Anterior cingulate cortex (tissue), 58 donors: ENCODE measurements at regions not wholly inside any gene's neighbourhood (a gene's known extent, or its start where the extent isn't known, plus 50 kb on each side); places are given as distances from the start of the nearest gene placed in this dataset.

Experiments used
- DNase-seq, 58 donors: peaks; one replicate each; lab custom pipeline; 2025; lab: John Stamatoyannopoulos, UW

DNA sequence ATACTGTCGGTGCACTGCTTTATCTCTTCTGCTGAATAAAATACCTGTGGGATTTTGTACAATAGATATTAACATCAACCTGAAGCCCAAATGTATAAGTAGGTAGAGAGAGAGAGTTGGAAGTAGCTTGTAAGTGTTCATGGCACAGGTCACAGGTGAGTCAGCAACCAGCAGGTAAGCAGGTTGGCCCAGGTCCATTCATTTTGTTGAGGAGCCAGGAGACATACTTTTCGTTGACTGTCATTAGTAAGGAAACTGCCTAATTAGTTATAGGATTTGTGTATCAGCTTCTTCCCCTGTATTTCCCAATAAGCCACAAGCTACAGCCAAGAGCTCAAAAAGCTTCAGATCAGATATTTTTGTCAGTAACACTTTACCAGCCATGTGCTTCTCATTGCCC is 650.8 kb downstream of the IRX1 start:
- no peak for DNase-seq

DNA sequence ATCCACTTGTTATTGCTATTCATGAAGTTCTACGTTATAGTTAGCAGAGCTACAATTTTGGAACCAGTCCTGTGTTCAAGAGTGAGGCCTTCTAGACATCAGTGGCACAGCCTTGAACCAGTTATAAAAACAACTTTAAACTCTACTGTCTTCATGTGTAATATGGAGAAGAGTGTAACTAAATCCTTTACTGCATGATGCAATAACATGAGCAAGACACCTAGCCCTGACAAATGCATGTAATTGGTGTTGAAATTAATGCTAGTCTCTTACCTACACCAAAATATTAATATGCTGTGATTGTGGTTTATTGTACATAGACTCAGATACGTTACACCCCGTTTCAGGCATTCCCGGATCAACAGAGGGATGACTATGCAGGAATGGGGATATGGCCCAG is 654.6 kb downstream of the IRX1 start:
- DNase-seq = no peak

DNA sequence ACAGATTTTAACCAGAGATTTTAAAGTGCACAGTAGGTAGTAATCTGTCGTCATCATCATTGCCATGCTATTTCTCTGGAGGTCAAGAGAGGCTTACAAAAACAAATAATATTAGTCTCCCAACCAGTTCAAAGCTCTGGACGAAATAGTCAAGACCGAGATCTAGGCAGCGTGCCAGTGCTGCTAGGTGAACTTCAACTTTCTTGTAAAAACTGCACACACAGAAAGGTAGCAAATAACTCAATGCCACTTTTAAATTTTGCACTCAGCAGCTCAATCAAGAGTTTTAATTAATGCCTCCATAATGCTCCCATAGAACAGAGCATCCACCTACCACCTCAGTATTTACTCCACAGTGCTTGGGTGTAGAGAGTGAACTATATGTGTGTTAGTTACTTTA is 656.8 kb downstream of the IRX1 start:
- DNase-seq = no peak

DNA sequence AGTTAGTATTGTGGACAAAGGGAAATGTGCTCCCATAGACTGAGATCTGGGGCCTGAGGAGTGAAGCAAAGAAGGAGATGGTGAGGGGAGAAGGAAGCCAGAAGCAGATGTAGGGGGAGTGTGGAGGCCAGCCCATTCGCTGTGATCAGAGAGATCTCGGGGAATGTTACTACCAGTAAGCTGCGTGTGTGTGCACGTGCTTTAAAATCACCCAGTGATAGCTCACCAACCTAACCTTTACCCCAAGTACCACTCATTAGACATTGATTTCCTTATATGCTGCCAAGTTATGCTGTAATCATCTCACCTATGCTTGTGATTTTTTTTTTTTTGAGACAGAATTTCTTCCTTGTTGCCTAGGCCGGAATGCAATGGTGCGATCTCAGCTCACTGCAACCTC is 659.1 kb downstream of the IRX1 start:
- no peak for DNase-seq

DNA sequence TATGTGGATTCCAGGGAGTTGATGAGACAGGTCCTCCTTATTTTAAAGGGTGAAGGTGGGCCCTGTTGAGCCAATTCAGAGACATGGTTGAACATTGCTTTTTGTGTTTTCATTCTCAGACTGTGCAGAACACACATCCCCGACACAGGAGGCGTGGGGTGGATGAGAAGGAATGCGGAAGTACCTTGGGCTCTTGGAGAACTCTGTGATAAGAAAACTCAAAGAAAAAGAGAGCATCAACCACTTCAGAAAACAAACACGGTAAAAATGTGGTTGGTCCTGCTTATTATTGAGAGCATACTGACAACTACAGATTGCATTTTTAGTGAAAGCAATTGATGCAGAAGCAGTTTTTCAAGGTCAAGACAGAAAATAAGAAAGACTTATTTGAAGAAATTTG is 659.8 kb downstream of the IRX1 start:
- DNase-seq = no peak

DNA sequence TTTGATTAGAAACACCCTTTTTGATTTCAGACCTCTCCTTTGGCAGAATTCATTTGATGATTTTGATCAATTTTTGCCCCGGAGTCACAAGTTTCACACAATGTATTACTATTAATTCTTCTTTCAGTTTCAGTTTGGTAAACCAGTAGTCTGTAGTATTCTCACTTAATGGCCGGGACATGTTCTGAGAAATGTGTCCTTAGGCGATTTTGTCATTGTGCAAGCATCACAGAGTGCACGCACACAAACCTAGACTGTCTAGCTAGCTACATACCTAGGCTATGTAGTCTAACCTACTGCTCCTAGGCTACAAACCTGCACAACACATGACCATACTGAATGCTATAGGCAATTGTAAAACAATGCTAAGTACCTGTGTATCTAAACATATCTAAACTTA is 662.5 kb downstream of the IRX1 start:
- no peak for DNase-seq

DNA sequence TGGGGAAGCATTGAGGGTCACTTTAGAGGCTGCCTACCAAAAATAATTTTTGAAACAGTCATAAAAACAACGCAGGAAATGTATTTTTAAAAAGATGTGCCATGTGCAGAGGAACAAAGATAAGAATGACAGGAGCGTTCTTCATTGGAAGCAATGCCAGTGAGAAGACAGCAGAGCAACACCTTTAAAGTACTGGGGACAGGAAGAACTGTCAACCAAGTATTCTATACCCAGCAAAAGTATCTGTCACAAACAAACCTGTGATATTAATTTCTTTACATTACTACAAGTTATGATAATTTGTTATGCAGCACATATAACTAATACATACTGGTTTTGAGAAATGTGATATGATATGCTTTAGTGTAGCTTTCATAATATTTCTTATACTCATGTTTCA is 675.6 kb downstream of the IRX1 start:
- DNase-seq = no peak

DNA sequence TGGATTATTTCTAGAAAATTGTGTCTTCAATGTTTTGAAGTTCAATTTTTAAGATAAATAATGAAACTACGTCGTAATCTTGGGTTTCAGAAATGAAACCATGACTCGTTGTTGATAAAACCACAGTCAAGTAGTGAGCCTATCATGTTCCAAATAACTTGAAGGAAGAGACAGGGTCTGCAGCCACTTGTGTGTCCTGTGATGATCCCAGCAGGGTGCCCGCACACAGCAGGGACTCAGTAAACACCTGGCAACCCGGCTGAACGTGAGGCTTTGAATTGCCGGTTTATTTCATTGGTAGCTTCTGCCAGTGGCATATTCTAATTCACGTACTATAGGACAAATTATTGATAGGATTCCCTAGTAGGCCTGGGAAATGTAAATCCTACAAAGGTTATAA is 679.6 kb downstream of the IRX1 start:
- no peak for DNase-seq

DNA sequence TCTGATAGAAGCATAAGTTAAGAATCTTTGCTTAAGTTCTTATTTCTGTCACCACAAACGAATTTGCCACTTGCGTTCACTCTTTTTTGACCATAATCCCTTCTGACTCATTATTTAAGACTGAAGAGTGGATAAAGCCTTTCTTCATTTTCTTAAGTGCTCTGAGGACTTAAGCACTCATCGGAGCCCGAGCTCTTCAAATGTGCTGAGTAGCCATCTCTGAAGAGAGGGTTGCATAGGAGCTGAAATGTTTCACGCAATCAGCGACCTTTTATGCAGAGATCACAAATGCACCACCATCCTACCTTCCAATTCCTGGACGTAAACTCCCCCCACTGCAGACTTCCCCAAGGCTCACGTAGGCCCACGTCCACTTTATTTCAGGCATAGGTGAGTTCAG is 699.2 kb downstream of the IRX1 start:
- DNase-seq = no peak

DNA sequence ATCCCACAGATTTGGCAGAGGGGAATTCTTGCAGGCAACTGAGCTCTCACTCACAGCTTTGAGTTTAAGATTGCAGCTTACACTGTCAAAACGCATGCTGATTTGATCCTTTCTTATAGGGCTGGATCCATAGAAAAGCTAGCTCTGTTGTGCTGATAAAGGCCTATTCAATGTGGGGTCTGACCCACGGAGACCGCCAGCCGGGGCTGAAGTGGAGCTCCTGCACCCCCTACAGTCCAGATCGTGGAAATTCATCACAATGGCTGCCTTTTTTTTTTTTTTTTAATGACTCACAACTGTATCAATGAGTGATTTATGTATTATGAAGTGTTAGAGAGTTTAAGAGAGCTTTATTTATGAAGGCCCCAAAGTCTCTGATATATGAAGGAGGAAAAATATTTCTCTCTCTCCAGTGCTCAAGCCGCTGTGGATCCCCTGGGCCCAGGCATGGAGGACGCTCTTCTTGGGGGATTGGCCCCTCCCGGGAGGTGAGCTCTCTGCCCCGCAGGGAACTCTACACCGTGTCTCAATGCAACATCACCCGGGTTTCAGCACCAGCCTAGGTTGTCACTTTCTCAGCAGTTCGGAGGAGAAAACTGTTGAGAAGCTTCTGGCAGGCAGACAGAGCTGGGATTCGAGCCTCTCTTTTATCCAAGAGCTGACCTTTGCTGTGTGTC is 700.2 kb downstream of the IRX1 start:
- peak in 30 of 58 donors; percentile 2 to 43 (median 8) for DNase-seq

DNA sequence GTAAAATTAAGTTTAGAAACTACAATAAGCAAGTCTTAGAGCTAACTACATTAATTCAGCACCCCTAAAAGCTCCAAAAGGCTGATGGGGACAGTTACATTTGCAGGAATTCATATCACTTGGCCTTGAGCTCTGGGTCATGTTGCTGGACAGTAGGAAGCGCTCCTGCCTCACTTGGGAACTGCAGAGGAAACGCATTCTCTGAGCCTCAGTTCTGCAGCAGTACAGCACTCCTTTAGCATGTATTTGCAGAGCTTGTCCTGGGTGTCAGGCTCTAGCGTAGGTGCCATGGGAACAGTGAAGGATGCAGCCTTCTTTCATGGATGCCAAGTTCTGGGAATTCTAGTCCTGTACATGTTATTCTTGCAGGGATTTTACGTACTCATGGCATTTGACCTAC is 710.4 kb downstream of the IRX1 start:
- DNase-seq = no peak

DNA sequence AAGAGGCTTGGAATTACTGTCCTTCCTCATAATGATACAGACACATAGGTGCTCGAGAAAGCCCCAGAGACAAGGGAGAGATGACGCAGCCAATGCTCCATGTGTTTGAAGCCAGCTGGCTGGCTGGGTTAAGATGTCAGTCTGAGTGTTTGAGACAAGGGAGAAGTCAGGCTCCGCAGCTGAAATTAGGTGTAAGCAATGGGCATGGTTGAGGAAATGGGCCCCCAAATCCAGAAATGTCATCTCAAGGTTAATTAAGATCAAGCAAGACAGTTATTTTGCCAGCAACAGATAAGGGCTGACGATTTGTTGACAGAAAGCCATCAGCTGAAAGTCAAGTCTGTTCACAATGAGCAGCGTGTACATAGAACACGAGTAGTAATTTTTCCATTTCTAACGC is 713.4 kb downstream of the IRX1 start:
- DNase-seq = no peak

DNA sequence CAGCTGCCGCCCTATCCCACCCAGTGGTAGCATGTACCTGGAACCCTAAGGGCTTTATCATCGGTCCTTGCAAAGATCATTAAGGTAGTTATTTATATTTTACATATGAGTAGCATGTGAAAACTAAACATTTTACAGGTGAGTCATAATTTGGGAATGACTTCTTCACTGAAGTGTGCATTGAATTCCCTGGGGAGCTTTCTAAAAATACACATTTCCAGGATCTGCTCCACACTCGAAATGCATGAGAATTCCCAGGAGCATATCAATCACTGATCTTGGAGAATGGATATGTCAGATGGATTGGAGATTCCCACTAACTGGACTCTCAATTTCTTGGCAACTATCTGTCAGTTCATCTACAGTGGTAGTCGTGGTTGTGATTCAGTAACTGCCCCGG is 717.5 kb downstream of the IRX1 start:
- DNase-seq = no peak

DNA sequence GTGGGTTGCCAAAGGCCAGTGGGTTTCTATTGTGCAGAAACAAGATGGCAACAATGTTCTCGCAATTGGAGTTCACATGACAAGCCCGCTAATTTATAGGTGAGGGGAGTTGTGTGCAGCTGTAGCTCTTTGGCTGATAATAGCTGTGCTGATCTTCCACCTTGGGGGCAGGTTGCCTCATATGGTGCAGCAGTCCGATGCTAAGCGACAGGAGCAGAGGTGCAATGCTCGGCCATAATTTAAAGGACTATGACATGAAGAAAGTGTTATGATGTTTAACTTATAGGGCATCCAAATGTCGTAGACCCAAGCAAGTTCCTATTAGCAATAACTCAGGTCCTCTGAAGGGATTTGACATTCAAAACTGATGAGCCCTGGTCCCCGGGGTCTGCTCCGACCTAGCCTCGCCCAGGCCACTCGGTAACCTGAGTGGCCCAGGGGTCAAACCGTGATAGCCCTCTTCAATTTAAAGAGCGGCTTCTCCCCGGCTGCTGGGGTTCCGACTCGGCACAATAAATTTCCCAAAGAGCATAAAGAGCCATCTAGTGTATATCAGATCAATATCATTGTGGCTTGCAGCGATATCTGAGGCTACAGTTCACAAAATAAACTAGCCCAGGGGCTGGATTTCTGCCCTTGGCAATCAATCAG is 724.0 kb downstream of the IRX1 start:
- DNase-seq = no peak

DNA sequence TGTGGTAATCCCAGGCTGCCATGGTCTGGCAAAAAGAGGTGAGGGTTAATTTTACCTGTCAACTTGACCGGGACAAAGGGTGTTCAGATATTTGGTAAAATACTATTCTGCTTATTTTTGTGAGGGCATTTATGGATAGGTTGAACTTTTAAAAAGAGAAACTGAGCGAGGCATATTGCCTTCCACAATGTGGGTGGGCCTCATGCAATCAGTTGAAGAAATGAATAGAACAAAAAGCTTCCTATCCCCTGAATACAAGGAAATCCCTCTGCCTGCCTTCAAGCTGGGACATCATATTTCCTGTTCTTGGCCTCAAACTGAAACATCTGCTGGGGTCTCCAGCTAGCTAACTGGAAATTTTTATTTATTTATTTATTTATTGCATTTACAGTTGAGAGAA is 734.7 kb downstream of the IRX1 start:
- no peak for DNase-seq

DNA sequence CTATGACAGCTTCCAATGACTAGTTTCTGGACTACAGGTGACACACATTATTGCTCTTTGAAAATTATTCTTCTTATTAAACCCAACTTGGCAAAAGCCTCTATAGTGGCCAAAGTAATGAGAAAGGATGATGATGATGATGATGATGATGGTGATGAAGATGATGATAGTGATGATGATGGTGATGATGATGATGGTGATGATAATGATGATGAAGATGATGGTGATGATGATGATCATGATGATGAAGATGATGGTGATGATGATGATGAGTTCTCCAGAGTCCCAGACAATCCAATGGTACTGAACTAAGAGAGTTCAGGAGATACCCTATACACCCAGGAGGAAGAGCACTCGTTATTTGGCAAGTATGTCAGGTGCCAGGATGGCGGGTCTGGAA is 739.4 kb downstream of the IRX1 start:
- no peak for DNase-seq

DNA sequence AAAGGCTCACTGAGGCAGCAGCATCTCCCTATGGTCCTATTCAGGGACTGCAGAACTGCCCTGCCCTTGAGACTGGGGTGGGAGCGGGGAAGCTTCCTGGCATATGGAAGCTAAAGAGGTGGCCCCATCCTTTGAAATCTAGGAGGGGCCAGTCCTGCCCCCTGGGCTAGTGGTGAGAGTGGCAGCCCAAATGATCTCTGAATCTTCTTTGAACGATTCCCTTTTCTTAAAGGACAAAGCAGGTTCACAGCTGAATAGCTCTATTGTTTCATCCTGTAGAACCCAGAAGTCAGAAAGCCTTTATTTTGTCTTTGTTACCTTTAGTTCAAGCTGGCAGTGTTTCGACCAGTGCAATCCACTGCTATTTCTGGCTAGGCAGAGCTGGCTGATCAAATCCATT is 741.9 kb downstream of the IRX1 start:
- no peak for DNase-seq

DNA sequence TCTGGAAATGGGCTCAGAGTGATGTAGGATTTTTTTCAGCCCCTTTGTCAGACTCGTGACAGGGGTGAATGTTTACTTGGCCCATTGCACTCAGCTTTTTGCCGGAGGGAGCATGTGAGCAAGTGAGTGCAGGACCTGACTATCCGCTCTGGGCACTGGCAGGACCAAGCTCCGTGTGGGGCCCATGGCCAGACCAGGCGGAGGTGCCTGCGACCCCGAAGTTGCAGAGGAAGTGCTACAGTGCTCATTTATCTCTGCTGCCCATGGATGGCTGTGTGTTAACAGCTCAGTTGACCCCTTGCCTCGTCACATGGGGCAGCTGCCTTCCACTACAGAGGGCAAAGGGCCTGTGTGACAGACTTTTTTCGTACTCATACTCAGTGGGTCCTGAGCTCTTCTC is 744.3 kb downstream of the IRX1 start:
- no peak for DNase-seq

DNA sequence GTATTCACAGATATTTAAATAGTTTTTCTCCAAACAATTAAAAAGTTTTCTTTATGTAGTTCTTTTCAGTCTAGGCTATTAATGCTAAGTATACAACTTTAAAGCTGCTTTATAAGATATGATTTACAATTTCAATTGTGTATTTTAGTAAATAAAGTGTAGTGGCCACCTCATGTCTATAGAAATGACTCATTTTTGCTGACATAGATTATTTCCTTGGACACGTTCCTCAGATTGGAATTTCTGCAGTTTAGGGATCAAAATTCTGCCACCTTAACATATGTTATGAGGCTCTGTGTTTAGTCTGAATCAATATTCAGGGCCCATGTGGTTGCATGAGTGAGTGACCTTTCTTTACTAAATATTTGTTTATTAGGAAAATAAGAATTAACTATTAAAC is 750.2 kb downstream of the IRX1 start:
- no peak for DNase-seq

DNA sequence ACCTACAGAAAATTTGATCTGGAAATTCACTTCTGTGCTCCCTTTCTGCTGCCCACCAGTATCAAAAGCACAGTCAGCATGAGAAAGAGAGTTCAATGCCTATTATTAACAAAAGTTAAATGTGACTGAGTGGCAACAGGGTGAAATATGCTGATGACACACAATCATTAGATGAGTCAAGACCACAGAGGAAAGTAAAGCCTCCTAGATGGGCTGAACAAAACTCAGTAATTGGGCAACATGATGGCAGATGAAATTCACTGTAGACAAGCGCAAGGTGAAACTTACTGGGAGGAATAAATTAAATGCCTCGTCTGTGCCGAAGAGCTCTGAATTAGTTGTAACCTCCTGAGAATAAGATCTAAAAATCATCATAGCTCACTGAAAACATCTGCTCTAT is 752.8 kb downstream of the IRX1 start:
- no peak for DNase-seq

DNA sequence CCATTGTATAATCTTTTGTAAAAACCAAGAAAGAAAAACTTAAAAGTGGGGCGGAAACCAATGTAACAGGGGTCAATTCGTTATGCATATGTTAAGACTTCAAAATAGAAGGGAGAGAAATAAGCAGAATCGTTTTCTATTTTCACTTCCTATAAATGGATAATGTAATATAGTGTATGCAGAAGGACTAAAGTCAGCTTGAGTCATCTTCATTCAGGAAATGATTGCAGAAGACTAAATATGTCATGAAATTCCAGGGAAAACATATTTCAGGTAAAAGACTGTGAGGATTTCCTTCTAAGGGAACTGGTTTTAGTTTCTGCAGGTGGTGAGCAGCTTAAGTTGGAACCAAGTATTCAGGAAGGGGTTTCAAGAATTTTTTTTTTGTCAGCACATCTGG is 753.3 kb downstream of the IRX1 start:
- no peak for DNase-seq

DNA sequence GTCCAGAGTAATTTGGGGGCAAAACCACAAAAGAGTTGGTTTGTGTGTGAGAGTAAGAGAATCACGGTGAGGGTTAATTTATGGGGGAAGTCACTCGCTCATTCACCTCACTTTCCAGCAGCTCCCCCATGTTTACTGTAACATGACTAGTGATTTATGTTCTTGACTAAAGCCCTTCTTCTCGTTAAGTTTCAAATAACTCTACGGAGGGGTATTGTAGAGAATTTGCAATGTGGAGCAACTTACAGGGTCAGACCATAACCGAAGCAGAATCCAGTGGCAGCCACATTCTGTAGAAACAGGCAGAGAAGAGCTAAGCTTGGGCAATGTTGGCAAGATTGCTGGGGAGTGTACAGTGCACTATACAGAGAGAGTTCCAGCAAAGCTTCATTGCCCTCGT is 760.6 kb downstream of the IRX1 start:
- DNase-seq = no peak

DNA sequence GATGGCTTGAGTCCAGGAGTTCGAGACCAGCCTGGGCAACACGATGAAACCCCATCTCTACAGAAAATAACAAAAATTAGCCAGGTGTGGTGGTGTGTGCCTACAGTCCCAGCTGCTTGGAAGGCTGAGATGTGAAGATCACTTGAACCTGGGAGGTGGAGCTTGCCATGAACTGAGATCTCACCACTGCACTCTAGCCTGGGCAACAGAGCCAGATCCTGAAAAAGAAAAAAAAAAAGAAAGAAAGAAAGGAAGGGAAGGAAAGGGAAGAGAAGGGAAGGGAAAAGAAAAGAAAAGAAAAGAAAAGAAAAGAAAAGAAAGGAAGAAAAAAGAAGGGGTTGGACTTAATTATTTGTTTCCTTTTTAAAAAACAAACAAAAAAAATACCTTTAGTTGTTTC is 764.2 kb downstream of the IRX1 start:
- DNase-seq = no peak
